Stimulated activated CD8-positive, alpha-beta memory T cell treated with anti-CD3 and anti-CD28 coated beads, Interleukin-12 subunit alpha, Interleukin-12 subunit beta, amount 100 ng/mL, for 1 hour (primary cell): ENCODE measurements at regions not wholly inside any gene's neighbourhood (a gene's known extent, or its start where the extent isn't known, plus 50 kb on each side); places are given as distances from the start of the nearest gene placed in this dataset.

Source experiments
- DNase-seq: peaks from one replicate; pipeline ENCODE4 v3.0.0-alpha.2; 2020; ENCODE audit warnings: low read depth

DNA sequence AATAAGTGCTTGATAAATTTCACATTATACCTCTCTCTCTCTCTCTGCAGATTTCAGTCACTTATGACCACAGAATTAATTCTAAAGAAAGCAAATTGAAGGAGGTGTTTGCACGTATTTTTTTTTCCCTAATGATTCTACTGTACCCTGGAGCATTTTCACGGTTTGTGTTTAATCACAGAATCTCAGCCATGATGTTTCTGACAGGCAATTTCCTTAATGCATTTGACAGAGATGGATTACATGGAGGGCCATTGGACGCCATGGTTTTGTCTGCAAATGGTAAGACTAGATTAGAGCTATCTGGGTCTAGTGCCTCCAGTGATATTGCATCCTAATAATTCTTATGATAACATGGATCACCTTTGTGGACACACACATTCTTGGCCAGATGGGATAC is 147.5 kb upstream of the RBFOX1 start:
- no peak for DNase-seq

- no peak for DNase-seq
Observed at GRCh38 chr16:7183768-7184167, 148.9 kb upstream of the RBFOX1 start.

DNA sequence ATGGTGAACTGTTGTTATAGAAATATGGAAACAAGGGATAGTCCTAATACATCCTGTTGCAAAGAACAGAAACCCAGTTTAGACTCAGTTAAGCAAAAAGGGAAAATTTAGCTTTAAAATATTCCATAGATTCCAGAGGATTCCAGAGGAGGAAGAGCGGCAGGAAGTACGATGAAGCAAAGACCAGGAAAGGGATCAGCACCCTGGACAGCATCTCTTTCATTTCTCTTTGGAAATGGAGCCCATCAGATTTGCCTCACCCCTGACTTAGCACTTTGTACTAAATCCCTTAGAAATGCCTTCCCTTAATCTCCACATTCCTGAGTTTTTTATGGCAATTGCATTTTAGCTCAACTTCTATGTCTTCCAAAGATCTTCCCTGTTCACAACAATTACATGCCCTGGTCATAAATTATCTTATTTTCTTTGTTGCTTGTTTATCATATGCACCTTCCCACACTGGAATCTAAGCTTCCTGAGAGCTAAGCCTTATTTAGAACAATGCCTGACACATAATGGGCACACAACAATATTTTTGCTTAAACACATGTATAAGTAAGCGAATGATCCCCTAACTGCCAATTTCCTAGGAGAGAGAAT is 150.0 kb upstream of the RBFOX1 start:
- no peak for DNase-seq

GRCh38 chr16:7177875-7178274 is 154.8 kb upstream of the RBFOX1 start:
- no peak for DNase-seq

- no peak for DNase-seq
Observed at GRCh38 chr16:7171151-7171550, 161.5 kb upstream of the RBFOX1 start.

DNA sequence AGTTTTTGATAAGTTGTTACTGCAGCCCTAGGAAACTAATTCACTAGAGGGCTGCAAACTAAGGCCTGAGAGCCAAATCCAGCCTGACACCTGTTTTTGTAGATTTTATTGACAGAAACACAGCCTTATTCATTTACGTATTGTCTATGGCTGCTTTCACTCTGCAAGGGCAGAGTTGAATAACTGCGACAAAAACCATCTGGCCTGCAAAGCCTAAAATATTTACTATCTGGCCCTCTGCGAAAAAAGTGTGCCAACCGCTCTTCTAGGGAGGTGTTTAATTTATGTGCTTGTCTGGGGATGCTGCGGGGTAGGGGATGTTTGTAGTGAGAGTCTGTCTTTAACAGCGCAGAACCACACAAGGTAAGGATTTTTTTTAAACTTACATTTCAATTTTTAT is 165.0 kb upstream of the RBFOX1 start:
- DNase-seq: no peak

- DNase-seq: no peak
Observed at GRCh38 chr16:7161891-7162290, 170.8 kb upstream of the RBFOX1 start.

- no peak for DNase-seq
Observed at GRCh38 chr16:7160093-7160492, 172.6 kb upstream of the RBFOX1 start.

GRCh38 chr16:7158481-7158880 is 174.2 kb upstream of the RBFOX1 start:
- no peak for DNase-seq

- no peak for DNase-seq
Observed at GRCh38 chr16:7150230-7150629, 182.4 kb upstream of the RBFOX1 start.

GRCh38 chr16:7148606-7149005 is 184.0 kb upstream of the RBFOX1 start:
- DNase-seq: no peak

- no peak for DNase-seq
Observed at GRCh38 chr16:7140899-7141298, 191.7 kb upstream of the RBFOX1 start.

GRCh38 chr16:7137560-7138330 is 194.9 kb upstream of the RBFOX1 start:
- no peak for DNase-seq

DNA sequence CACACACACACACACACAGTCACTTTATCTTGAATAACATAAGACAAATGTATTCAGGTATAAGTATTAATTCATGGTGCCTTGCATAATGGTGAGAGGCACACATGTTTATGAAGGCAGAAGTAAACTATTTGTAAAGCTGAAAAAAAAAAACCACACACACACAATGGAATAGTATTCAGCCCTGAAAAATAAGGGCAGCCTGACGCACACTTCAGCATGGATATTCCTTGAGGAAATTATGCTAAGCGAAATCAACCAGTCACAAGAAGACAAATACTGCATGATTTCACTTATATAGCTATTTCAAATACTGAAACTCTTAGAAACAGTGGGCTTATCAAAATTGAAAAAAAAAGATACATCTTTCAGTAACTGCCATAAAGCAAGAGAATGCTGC is 200.2 kb upstream of the RBFOX1 start:
- DNase-seq: no peak

- no peak for DNase-seq
Observed at GRCh38 chr16:7124701-7125100, 207.9 kb upstream of the RBFOX1 start.

GRCh38 chr16:7124242-7124641 is 208.4 kb upstream of the RBFOX1 start:
- DNase-seq: no peak

- no peak for DNase-seq
Observed at GRCh38 chr16:7116734-7117133, 215.9 kb upstream of the RBFOX1 start.

DNA sequence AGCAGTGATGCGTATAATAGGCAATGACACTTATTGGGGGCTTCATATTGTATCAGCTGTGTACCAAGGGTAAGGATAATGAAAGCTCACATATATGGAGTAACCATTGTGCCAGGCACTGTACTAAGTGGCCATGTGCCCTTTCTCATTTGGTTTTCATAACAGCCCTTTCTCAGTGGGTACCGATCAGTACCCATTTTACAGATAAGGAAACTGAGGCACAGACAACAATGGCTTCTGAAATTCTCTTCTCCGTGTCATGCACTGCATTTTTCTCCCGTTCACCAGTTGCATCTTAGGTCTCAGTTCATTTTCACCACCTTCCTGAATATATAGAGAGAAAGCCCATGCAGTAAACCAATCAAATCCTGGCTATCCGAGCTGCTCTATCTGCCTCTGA is 216.7 kb upstream of the RBFOX1 start:
- DNase-seq: no peak

DNA sequence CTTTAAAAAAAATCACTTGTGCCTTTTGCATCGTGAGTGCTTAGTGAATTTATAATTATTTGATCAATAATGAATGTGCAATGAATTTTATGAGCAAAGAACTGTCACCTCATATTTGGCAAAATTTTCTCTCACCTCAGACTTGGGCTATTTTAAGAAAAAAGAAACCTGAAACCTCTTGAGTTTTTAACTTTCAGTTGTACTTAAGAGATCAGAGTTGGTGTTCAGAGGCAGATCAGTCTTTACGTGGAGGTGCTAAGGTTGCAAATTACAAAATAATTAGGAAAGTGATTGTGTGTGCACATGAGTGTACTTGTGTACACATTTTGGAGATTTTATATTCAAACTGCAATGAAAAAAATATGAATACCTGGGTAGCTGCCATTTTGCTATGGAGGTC is 218.7 kb upstream of the RBFOX1 start:
- DNase-seq: no peak

DNA sequence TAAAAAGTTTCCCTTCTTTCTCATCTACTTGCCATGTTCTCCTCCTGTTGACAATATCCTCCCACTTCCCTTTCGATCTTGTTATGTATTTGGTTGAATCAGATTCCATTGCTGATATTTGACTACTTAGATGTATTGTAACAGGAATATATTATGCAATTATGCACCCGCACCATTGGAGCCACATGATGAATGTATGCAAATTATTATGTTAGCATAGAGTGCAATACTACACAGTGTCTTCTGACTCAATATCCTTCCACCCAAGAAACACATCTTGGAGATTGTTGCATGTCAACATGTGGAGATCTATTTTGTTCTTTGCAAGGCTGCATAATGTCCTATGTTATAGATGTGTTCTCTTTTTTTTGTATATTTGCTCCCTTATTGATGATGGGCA is 219.2 kb upstream of the RBFOX1 start:
- DNase-seq: no peak

DNA sequence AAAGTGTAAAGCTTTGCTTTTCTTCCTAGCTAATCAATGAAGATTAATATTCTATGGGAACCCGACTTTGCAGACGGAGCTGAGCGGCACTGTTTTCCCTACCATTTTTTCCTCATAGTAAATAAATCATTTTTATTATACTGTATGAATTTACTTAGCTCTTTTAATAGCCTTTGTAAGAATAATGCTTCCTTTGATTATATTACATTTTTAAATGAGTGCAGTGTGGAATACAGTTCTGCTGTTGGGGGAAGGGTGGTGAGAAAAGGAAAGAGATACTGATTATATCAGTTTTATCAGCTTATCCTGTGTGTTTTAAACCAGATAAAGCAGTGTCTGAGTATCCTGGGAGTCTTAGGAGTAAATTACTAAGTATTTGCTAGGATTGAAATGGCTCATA is 221.4 kb upstream of the RBFOX1 start:
- no peak for DNase-seq

DNA sequence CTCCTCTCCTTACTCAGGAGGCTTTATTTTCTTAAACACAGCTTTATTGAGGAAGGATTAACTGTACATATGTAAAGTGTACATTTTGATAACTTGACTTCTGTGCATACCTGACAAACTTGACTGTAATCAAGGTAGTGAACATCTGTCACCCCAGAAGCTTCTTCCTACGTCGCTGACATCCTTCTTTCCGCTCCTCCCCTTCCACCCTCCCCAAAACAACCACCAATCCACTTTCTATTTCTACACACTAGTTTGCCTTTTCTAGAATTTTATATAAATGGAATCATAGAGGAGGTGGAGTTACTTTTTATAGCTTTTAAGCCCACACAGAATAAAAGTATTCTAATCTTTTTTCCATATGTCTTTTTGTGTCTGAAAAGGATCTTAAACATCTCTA is 225.2 kb upstream of the RBFOX1 start:
- no peak for DNase-seq

GRCh38 chr16:7103056-7103455 is 229.6 kb upstream of the RBFOX1 start:
- DNase-seq: no peak

DNA sequence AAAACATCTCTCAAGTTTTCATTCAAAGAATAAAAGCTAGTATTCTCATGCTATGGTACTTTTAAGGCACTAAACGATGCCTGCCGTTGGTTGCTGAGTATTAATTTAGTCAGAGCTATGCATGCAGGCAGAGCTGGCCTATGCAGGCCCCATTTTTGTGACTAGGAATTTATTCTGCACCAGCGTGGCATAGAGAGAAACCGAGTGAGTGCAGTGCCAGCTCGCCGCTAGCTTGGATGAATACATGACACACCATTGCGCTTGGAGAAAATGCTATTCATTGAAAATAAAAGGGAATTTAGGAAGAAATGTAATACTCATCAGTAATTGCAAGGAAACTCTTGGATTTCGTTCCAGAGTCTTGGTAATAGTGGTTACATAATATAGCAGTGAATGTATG is 231.6 kb upstream of the RBFOX1 start:
- DNase-seq: no peak
